HL-60 (cell line): ENCODE measurements at regions not wholly inside any gene's neighbourhood (a gene's known extent, or its start where the extent isn't known, plus 50 kb on each side); places are given as distances from the start of the nearest gene placed in this dataset.

Source experiments
- POLR2AphosphoS5 ChIP-seq: IDR thresholded peaks from 2 replicates; pipeline ENCODE4 v1.6.1; 2012; ENCODE audit warnings: low read depth
- REST ChIP-seq: IDR thresholded peaks from 2 replicates; pipeline ENCODE4 v1.6.1; 2012; ENCODE audit warnings: low read depth; ENCODE audit not compliant: insufficient replicate concordance
- SPI1 ChIP-seq: IDR thresholded peaks from 2 replicates; pipeline ENCODE4 v1.6.1; 2012; ENCODE audit warnings: low read depth, mild to moderate bottlenecking, borderline replicate concordance
- TF ChIP-seq, protein P1 (sequence below): IDR thresholded peaks from one replicate; pipeline ENCODE4 v1.5.1; 2011; ENCODE audit warnings: low read length, control low read depth, inconsistent platforms; ENCODE audit not compliant: insufficient read depth

DNA sequence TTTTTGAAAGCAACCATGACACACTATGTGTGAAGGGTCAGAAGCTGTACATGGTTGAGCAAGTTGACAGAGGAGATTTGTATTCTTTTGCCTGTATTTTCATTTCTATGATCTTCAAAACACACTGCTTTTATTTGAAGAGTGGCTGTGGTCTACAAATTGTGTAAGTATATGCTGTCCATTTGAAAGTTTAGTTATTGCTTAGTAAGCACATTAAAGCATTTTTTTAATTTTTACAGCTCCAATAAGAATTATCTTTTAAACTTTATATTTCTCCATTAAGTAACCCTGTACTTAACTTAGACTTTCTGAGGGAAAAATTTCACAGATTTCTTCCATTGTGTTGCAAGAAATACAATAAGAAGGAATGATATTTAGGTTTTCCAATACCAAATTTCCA is 915.2 kb downstream of the SLC6A15 start:
- TF ChIP-seq, protein P1, sequence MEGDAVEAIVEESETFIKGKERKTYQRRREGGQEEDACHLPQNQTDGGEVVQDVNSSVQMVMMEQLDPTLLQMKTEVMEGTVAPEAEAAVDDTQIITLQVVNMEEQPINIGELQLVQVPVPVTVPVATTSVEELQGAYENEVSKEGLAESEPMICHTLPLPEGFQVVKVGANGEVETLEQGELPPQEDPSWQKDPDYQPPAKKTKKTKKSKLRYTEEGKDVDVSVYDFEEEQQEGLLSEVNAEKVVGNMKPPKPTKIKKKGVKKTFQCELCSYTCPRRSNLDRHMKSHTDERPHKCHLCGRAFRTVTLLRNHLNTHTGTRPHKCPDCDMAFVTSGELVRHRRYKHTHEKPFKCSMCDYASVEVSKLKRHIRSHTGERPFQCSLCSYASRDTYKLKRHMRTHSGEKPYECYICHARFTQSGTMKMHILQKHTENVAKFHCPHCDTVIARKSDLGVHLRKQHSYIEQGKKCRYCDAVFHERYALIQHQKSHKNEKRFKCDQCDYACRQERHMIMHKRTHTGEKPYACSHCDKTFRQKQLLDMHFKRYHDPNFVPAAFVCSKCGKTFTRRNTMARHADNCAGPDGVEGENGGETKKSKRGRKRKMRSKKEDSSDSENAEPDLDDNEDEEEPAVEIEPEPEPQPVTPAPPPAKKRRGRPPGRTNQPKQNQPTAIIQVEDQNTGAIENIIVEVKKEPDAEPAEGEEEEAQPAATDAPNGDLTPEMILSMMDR = no peak
- TF ChIP-seq POLR2AphosphoS5 (no peak), REST (no peak), SPI1 (no peak)
